ENCODE measurements at regions not wholly inside any gene's neighbourhood (a gene's known extent, or its start where the extent isn't known, plus 50 kb on each side); places are given as distances from the start of the nearest gene placed in this dataset.

GRCh38 chr9:27625751-27626150 lies 52.5 kb upstream of the C9orf72 start:
- no peak for DNase-seq (ENCODE audit: low read depth in 4 of 4, low spot score in 3 of 4)

- DNase-seq (ENCODE audit: low read depth in 4 of 4, low spot score in 3 of 4) = no peak
These were observed 53.2 kb upstream of the C9orf72 start for GRCh38 chr9:27626244-27627187.

- no peak for DNase-seq (ENCODE audit: low read depth in 4 of 4, low spot score in 3 of 4)
These were observed 53.9 kb upstream of the C9orf72 start for GRCh38 chr9:27627188-27627564.

- DNase-seq (ENCODE audit: low read depth in 4 of 4, low spot score in 3 of 4) = no peak
These were observed 55.0 kb upstream of the C9orf72 start for GRCh38 chr9:27628311-27628710.

- DNase-seq (ENCODE audit: low read depth in 4 of 4, low spot score in 3 of 4) = no peak
These were observed 56.1 kb upstream of the C9orf72 start for GRCh38 chr9:27629425-27629824.

- DNase-seq (ENCODE audit: low read depth in 4 of 4, low spot score in 3 of 4) = no peak
These were observed 59.0 kb upstream of the C9orf72 start for GRCh38 chr9:27632254-27632653.

GRCh38 chr9:27633764-27634163 lies 60.5 kb upstream of the C9orf72 start:
- no peak for DNase-seq (ENCODE audit: low read depth in 4 of 4, low spot score in 3 of 4)

GRCh38 chr9:27634879-27635278 lies 61.6 kb upstream of the C9orf72 start:
- DNase-seq (ENCODE audit: low read depth in 4 of 4, low spot score in 3 of 4) = no peak

GRCh38 chr9:27638716-27639115 lies 65.4 kb upstream of the C9orf72 start:
- no peak for DNase-seq (ENCODE audit: low read depth in 4 of 4, low spot score in 3 of 4)

GRCh38 chr9:27645161-27645840 lies 72.0 kb upstream of the C9orf72 start:
- no peak for DNase-seq (ENCODE audit: low read depth in 4 of 4, low spot score in 3 of 4)

- DNase-seq (ENCODE audit: low read depth in 4 of 4, low spot score in 3 of 4) = no peak
These were observed 80.0 kb upstream of the C9orf72 start for GRCh38 chr9:27653246-27653645.

- no peak for DNase-seq (ENCODE audit: low read depth in 4 of 4, low spot score in 3 of 4)
These were observed 80.7 kb upstream of the C9orf72 start for GRCh38 chr9:27653957-27654356.

GRCh38 chr9:27654629-27655285 lies 81.5 kb upstream of the C9orf72 start:
- DNase-seq (ENCODE audit: low read depth in 4 of 4, low spot score in 3 of 4) = no peak

- no peak for DNase-seq (ENCODE audit: low read depth in 4 of 4, low spot score in 3 of 4)
These were observed 82.2 kb upstream of the C9orf72 start for GRCh38 chr9:27655441-27655840.

GRCh38 chr9:27659001-27659400 lies 85.7 kb upstream of the C9orf72 start:
- DNase-seq (ENCODE audit: low read depth in 4 of 4, low spot score in 3 of 4) = no peak

- DNase-seq (ENCODE audit: low read depth in 4 of 4, low spot score in 3 of 4) = no peak
These were observed 86.3 kb upstream of the C9orf72 start for GRCh38 chr9:27659571-27659970.

GRCh38 chr9:27660148-27660547 lies 86.9 kb upstream of the C9orf72 start:
- DNase-seq (ENCODE audit: low read depth in 4 of 4, low spot score in 3 of 4) = no peak

- DNase-seq (ENCODE audit: low read depth in 4 of 4, low spot score in 3 of 4) = no peak
These were observed 90.2 kb upstream of the C9orf72 start for GRCh38 chr9:27663526-27663925.

GRCh38 chr9:27664121-27664779 lies 91.0 kb upstream of the C9orf72 start:
- DNase-seq (ENCODE audit: low read depth in 4 of 4, low spot score in 3 of 4) = no peak

GRCh38 chr9:27665136-27665535 lies 91.9 kb upstream of the C9orf72 start:
- no peak for DNase-seq (ENCODE audit: low read depth in 4 of 4, low spot score in 3 of 4)

GRCh38 chr9:27668280-27668679 lies 95.0 kb upstream of the C9orf72 start:
- DNase-seq (ENCODE audit: low read depth in 4 of 4, low spot score in 3 of 4) = no peak

All from right renal pelvis (tissue), 4 donors.